HepG2 (cell line): ENCODE measurements at regions not wholly inside any gene's neighbourhood (a gene's known extent, or its start where the extent isn't known, plus 50 kb on each side); places are given as distances from the start of the nearest gene placed in this dataset.

Experiments
- ATAC-seq: fragments of 200-7000 bp; cut with Tn5 transposase; 3 replicates; pipeline ENCODE4 v1.9.1; 2020; ENCODE audit warnings: mild to moderate bottlenecking, moderate library complexity
- BruUV-seq: library from RNA; stranded (reverse); fragments of 400-500 nt; replicated peaks from 2 replicates; lab custom pipeline; 2021; lab: Mats Ljungman, UMichigan
- CTCF ChIA-PET: fragments of 300-600 bp; formaldehyde crosslinking; extraction: SDS; loops from one replicate; lab custom pipeline; 2021; ENCODE audit warnings: low total read pairs, inconsistent platforms, low intra/inter-chr PET ratio; lab: Yijun Ruan, JAX
- POLR2A ChIA-PET: fragments of 350-600 bp; sonication (Branson Sonifier 250); formaldehyde crosslinking; loops from one replicate; lab custom pipeline; 2020; ENCODE audit warnings: antibody characterized with exemption, inconsistent platforms; lab: Yijun Ruan, JAX
- DNase-seq: peaks from one replicate; pipeline ENCODE4 v3.0.0-alpha.2; 2015; ENCODE audit warnings: low spot score
- FAIRE-seq: peaks from 3 replicates; lab custom pipeline; 2011; peaks lifted over from hg19 to GRCh38; lab: Jason Lieb, UNC
- H2AFZ ChIP-seq: one replicate; pipeline ENCODE4 v1.6.1; 2011; ENCODE audit warnings: low read length, inconsistent platforms
- H3K27ac ChIP-seq: fragments of 300-600 bp; 3 replicates; pipeline ENCODE4 v1.8.0; 2011; ENCODE audit warnings: mixed run types, mild to moderate bottlenecking, mixed read lengths, low read length, inconsistent platforms; ENCODE audit not compliant: insufficient read depth; ENCODE audit errors: extremely low read length
- H3K27me3 ChIP-seq, 2 experiments: fragments of 200-600 bp in 1 of 2; 2 replicates in 1 of 2; 3 replicates in 1 of 2; pipeline versions ENCODE4 v1.6.0 to v1.8.0; 2011; ENCODE audit warnings: low read length in 2 of 2, mild to moderate bottlenecking in 2 of 2, moderate library complexity in 2 of 2, inconsistent platforms in 1 of 2; ENCODE audit not compliant: insufficient read depth in 2 of 2, control insufficient read depth in 1 of 2
- H3K36me3 ChIP-seq, 2 experiments: fragments of 200-600 bp in 1 of 2; replicated peaks in 1 of 2; 2 replicates in 1 of 2; 3 replicates in 1 of 2; pipeline versions ENCODE4 v1.5.1 to v1.8.0; 2011; ENCODE audit warnings: low read length in 2 of 2, inconsistent platforms in 1 of 2; ENCODE audit not compliant: insufficient read depth in 2 of 2, control insufficient read depth in 1 of 2
- H3K4me1 ChIP-seq: 2 replicates; pipeline ENCODE4 v1.5.1; 2012; ENCODE audit warnings: low read length, inconsistent platforms; ENCODE audit not compliant: insufficient read depth
- H3K4me2 ChIP-seq: 2 replicates; pipeline ENCODE4 v1.6.0; 2011; ENCODE audit warnings: low read depth, low read length, inconsistent platforms
- H3K4me3 ChIP-seq, 3 experiments: fragments of 200-600 bp in 1 of 3; sonication (generic), shearing (Covaris generic) in 1 of 3; replicated peaks in 1 of 3; 2 replicates each; pipeline ENCODE4 v1.5.1; 2011 to 2016; ENCODE audit warnings: low read length in 3 of 3, inconsistent platforms in 2 of 3, low read depth in 2 of 3, mild to moderate bottlenecking in 2 of 3, control low read depth in 1 of 3, mixed read lengths in 1 of 3; ENCODE audit not compliant: insufficient read depth in 1 of 3
- H3K79me2 ChIP-seq: one replicate; pipeline ENCODE4 v1.6.1; 2011; ENCODE audit warnings: low read length, inconsistent platforms; ENCODE audit not compliant: insufficient read depth
- H3K9ac ChIP-seq: 2 replicates; pipeline ENCODE4 v1.6.0; 2011; ENCODE audit warnings: mild to moderate bottlenecking, low read depth, low read length, inconsistent platforms; ENCODE audit not compliant: insufficient read depth
- H3K9me3 ChIP-seq: 2 replicates; pipeline ENCODE4 v1.5.1; 2012; ENCODE audit warnings: mild to moderate bottlenecking, low read length
- H4K20me1 ChIP-seq: 2 replicates; pipeline ENCODE4 v1.6.0; 2011; ENCODE audit warnings: inconsistent platforms, mild to moderate bottlenecking, low read length, moderate library complexity; ENCODE audit not compliant: insufficient read depth
- ATAD3A ChIP-seq: sonication (generic); formaldehyde crosslinking; IDR thresholded peaks from 2 replicates; pipeline ENCODE4 v1.4.0; 2020; ENCODE audit warnings: missing genetic modification reagents
- E2F2 ChIP-seq: sonication (generic); formaldehyde crosslinking; IDR thresholded peaks from 2 replicates; pipeline ENCODE4 v1.4.0; 2020; ENCODE audit warnings: missing genetic modification reagents, borderline replicate concordance
- HNF4A ChIP-seq: sonication (generic); formaldehyde crosslinking; IDR thresholded peaks from 2 replicates; pipeline ENCODE4 v1.4.0; 2020; ENCODE audit warnings: missing genetic modification reagents
- PHF20 ChIP-seq: sonication (generic); formaldehyde crosslinking; IDR thresholded peaks from 2 replicates; pipeline ENCODE4 v1.5.0; 2020; ENCODE audit warnings: mild to moderate bottlenecking, missing genetic modification reagents
- POLR2AphosphoS5 ChIP-seq: IDR thresholded peaks from 2 replicates; pipeline ENCODE4 v1.6.1; 2012; ENCODE audit warnings: low read depth, low read length
- PTBP1 ChIP-seq: fragments of 200-400 bp; formaldehyde crosslinking; IDR thresholded peaks from 2 replicates; pipeline ENCODE4 v1.6.1; 2018; ENCODE audit warnings: low read length, low read depth; ENCODE audit not compliant: poor library complexity, severe bottlenecking
- RELA ChIP-seq: sonication (generic); formaldehyde crosslinking; IDR thresholded peaks from 2 replicates; pipeline ENCODE4 v1.4.0; 2020; ENCODE audit warnings: missing genetic modification reagents
- SIX1 ChIP-seq: sonication (generic); formaldehyde crosslinking; IDR thresholded peaks from 2 replicates; pipeline ENCODE4 v1.4.0; 2020; ENCODE audit warnings: missing genetic modification reagents, borderline replicate concordance
- TCF12 ChIP-seq, 2 experiments: fragments of 450-650 bp in 1 of 2; sonication (generic) in 1 of 2; formaldehyde crosslinking in 1 of 2; IDR thresholded peaks; 2 replicates each; pipeline versions ENCODE4 v1.6.1 to v1.8.0; 2017 to 2022; ENCODE audit warnings: antibody characterized with exemption in 1 of 2, mild to moderate bottlenecking in 1 of 2, missing genetic modification reagents in 1 of 2, moderate library complexity in 1 of 2
- TEAD3 ChIP-seq: optimal IDR thresholded peaks from 2 replicates; pipeline ENCODE3; 2016; ENCODE audit warnings: borderline replicate concordance
- TGIF2 ChIP-seq: IDR thresholded peaks from 2 replicates; pipeline ENCODE4 v1.6.1; 2016; ENCODE audit warnings: control low read depth, missing compliant biosample characterization
- ZBTB8A ChIP-seq: sonication (generic); formaldehyde crosslinking; IDR thresholded peaks from 2 replicates; pipeline ENCODE4 v1.4.0; 2020; ENCODE audit warnings: mild to moderate bottlenecking, low read depth, missing genetic modification reagents, borderline replicate concordance
- ZNF20 ChIP-seq: sonication (generic); formaldehyde crosslinking; IDR thresholded peaks from 2 replicates; pipeline ENCODE4 v1.4.0; 2020; ENCODE audit warnings: mild to moderate bottlenecking, moderate library complexity, missing genetic modification reagents
- ZNF253 ChIP-seq: sonication (generic); formaldehyde crosslinking; IDR thresholded peaks from 2 replicates; pipeline ENCODE4 v1.8.0; 2022; ENCODE audit warnings: mild to moderate bottlenecking, missing genetic modification reagents, borderline replicate concordance
- ZNF362 ChIP-seq: sonication (generic); formaldehyde crosslinking; IDR thresholded peaks from 2 replicates; pipeline ENCODE4 v1.4.0; 2020; ENCODE audit warnings: missing genetic modification reagents, mild to moderate bottlenecking, borderline replicate concordance
- ZNF382 ChIP-seq: sonication (generic); formaldehyde crosslinking; IDR thresholded peaks from 2 replicates; pipeline ENCODE4 v1.5.0; 2020; ENCODE audit warnings: missing genetic modification reagents, mild to moderate bottlenecking, borderline replicate concordance
- ZNF430 ChIP-seq: sonication (generic); formaldehyde crosslinking; IDR thresholded peaks from 2 replicates; pipeline ENCODE4 v1.9.0; 2021; ENCODE audit warnings: mild to moderate bottlenecking, missing genetic modification reagents
- ZNF790 ChIP-seq: sonication (generic); formaldehyde crosslinking; IDR thresholded peaks from 2 replicates; pipeline ENCODE4 v1.8.0; 2022; ENCODE audit warnings: missing genetic modification reagents, mild to moderate bottlenecking, borderline replicate concordance
- whole genome bisulfite sequencing: methylation state at CpG from one replicate; pipeline ENCODE4 v1.1.6; 2017; ENCODE audit warnings: low lambda C conversion rate; 5-methylcytosine and 5-hydroxymethylcytosine counted together
- in situ Hi-C: cut with HindIII; loops from 2 replicates; pipeline ENCODE4 v1.10.0; 2017; ENCODE audit warnings: low pct_unique_long_range_greater_than_20kb; ENCODE audit not compliant: extremely low pct_ligation_motif_present
- intact Hi-C: fragments of 100-400 bp; cut with micrococcal nuclease; formaldehyde crosslinking; loops from one replicate; pipeline ENCODE4 v1.10.0; 2022; ENCODE audit not compliant: unreplicated experiment

- CTCF ChIA-PET = no interaction called here
- intact Hi-C loops (no loop called here), in situ Hi-C loops (no loop called here)
- Histone ChIP-seq H3K4me1 (peaks cover 2% of the 10 kb centered on the region; the same call in 1 of the 2 replicates), H3K9me3 (no peaks in the 10 kb centered on the region), H3K27ac (no peak overlapping the region), H3K36me3 (no peaks in the 10 kb centered on the region), H3K9ac (no peak overlapping the region), H4K20me1 (no peaks in the 10 kb centered on the region), H2AFZ (no peak overlapping the region)
- POLR2A ChIA-PET = no interaction called here
- WGBS = no CpG with 5 or more reads among the region's 7 CpGs
- ATAC-seq = peak; percentile 76
- no peak for FAIRE-seq
- DNase-seq = no peak
- TF ChIP-seq ZNF790 (CRISPR knock-in tag) (no peak), TEAD3 (CRISPR knock-in tag) (no peak), ZNF20 (no peak), POLR2AphosphoS5 (no peak), SIX1 (CRISPR knock-in tag) (no peak), PTBP1 (no peak), ZNF253 (no peak), RELA (CRISPR knock-in tag) (no peak)
- TF ChIP-seq, all 625 proteins: peak for 0
- H3K4me2 ChIP-seq = no peak overlapping the region
- no peaks in the 10 kb centered on the region for H3K79me2 ChIP-seq
- H3K4me3 ChIP-seq = no peak overlapping the region
- no TSS peak for BruUV-seq
- H3K27me3 ChIP-seq = peaks cover 0 to 24% of the 10 kb centered on the region in 2 experiments; a peak in 4 of 5 replicates
Measured at GRCh38 chr13:24011266-24011665, 114.0 kb upstream of the C1QTNF9B start.

- H3K4me1 ChIP-seq = no peaks in the 10 kb centered on the region
- no peak overlapping the region for H2AFZ ChIP-seq
- BruUV-seq = no TSS peak
- no peak overlapping the region for H3K27ac ChIP-seq
- 80% methylated on average over 4 of the region's 10 CpGs for WGBS
- no peaks in the 10 kb centered on the region for H3K36me3 ChIP-seq
- H3K27me3 ChIP-seq = peaks cover 0 to 17% of the 10 kb centered on the region in 2 experiments; a peak in 4 of 5 replicates
- POLR2A ChIA-PET = no interaction called here
- H3K79me2 ChIP-seq = no peaks in the 10 kb centered on the region
- ATAC-seq (no peak), DNase-seq (no peak), FAIRE-seq (no peak)
- H3K4me2 ChIP-seq = no peak overlapping the region
- in situ Hi-C loops = no loop called here
- intact Hi-C loops = no loop called here
- no peaks in the 10 kb centered on the region for H4K20me1 ChIP-seq
- CTCF ChIA-PET = no interaction called here
- no peak overlapping the region for H3K4me3 ChIP-seq
- no peak overlapping the region for H3K9ac ChIP-seq
- no peaks in the 10 kb centered on the region for H3K9me3 ChIP-seq
- TF ChIP-seq PHF20 (CRISPR knock-in tag) (no peak), ATAD3A (CRISPR knock-in tag) (no peak), ZNF430 (CRISPR knock-in tag) (no peak), ZNF362 (CRISPR knock-in tag) (no peak), TGIF2 (CRISPR knock-in tag) (no peak), ZNF382 (CRISPR knock-in tag) (no peak), TCF12 (IDR thresholded peaks at IDR 0.05) (no peak), TCF12 (CRISPR knock-in tag; IDR thresholded peaks at IDR 0.05) (no peak), E2F2 (CRISPR knock-in tag) (no peak), ZBTB8A (CRISPR knock-in tag) (no peak), HNF4A (CRISPR knock-in tag) (no peak)
Measured at GRCh38 chr13:24012648-24013047, 115.3 kb upstream of the C1QTNF9B start.
